Karpas-422 (cell line): ENCODE measurements at regions not wholly inside any gene's neighbourhood (a gene's known extent, or its start where the extent isn't known, plus 50 kb on each side); places are given as distances from the start of the nearest gene placed in this dataset.

Experiments used
- DNase-seq: peaks from one replicate; pipeline ENCODE4 v3.0.0-alpha.2; 2015
- H2AFZ ChIP-seq: fragments of 200-600 bp; sonication (generic); 2 replicates; pipeline ENCODE4 v1.6.1; 2014; ENCODE audit warnings: antibody characterized with exemption, low read length, mixed read lengths
- H3K27ac ChIP-seq: fragments of 200-600 bp; sonication (generic); 2 replicates; pipeline ENCODE4 v1.5.1; 2014; ENCODE audit warnings: mild to moderate bottlenecking, low read length, moderate library complexity
- H3K27me3 ChIP-seq: fragments of 200-600 bp; sonication (generic); 2 replicates; pipeline ENCODE4 v1.6.1; 2014; ENCODE audit warnings: low read length, mixed read lengths
- H3K36me3 ChIP-seq: fragments of 200-600 bp; sonication (generic); 2 replicates; pipeline ENCODE4 v1.6.1; 2014; ENCODE audit warnings: low read length, mixed read lengths; ENCODE audit not compliant: insufficient read depth
- H3K4me1 ChIP-seq: fragments of 200-600 bp; sonication (generic); 2 replicates; pipeline ENCODE4 v1.6.1; 2014; ENCODE audit warnings: mild to moderate bottlenecking, low read length, mixed read lengths
- H3K4me2 ChIP-seq: fragments of 200-600 bp; sonication (generic); 2 replicates; pipeline ENCODE4 v1.6.1; 2014; ENCODE audit warnings: low read length, low read depth, mild to moderate bottlenecking; ENCODE audit not compliant: poor library complexity, severe bottlenecking
- H3K4me3 ChIP-seq: fragments of 200-600 bp; sonication (generic); 2 replicates; pipeline ENCODE4 v1.5.1; 2014; ENCODE audit warnings: mild to moderate bottlenecking, antibody characterized with exemption, low read length, mixed read lengths
- H3K79me2 ChIP-seq: fragments of 200-600 bp; sonication (generic); 2 replicates; pipeline ENCODE4 v1.6.1; 2014; ENCODE audit warnings: mild to moderate bottlenecking, low read length, mixed read lengths
- H3K9ac ChIP-seq: fragments of 200-600 bp; sonication (generic); 2 replicates; pipeline ENCODE4 v1.6.0; 2014; ENCODE audit warnings: low read length
- H3K9me2 ChIP-seq: fragments of 200-600 bp; sonication (generic), shearing (Covaris generic); replicated peaks from 2 replicates; pipeline ENCODE4 v1.6.0; 2014; ENCODE audit warnings: mild to moderate bottlenecking, low read length, moderate library complexity; ENCODE audit not compliant: insufficient read depth
- H3K9me3 ChIP-seq: fragments of 300-700, 200-600 bp; sonication (generic); 2 replicates; pipeline ENCODE4 v1.6.1; 2014; ENCODE audit warnings: low read length, mixed read lengths
- H4K20me1 ChIP-seq: fragments of 200-600 bp; sonication (generic); 2 replicates; pipeline ENCODE4 v1.6.1; 2014; ENCODE audit warnings: mild to moderate bottlenecking, antibody characterized with exemption, low read length, low read depth; ENCODE audit not compliant: insufficient read depth

- H3K9me3 ChIP-seq: peaks cover 22% of the 10 kb centered on the region; the same call in 1 of the 2 replicates
- no peaks in the 10 kb centered on the region for H3K9me2 ChIP-seq
- no peak for DNase-seq
- H3K79me2 ChIP-seq: no peaks in the 10 kb centered on the region
- no peaks in the 10 kb centered on the region for H3K4me1 ChIP-seq
- no peaks in the 10 kb centered on the region for H3K27me3 ChIP-seq
- H3K9ac ChIP-seq: no peak overlapping the region
- no peak overlapping the region for H3K4me2 ChIP-seq
- no peaks in the 10 kb centered on the region for H4K20me1 ChIP-seq
- no peak overlapping the region for H3K27ac ChIP-seq
- H3K36me3 ChIP-seq: no peaks in the 10 kb centered on the region
- H2AFZ ChIP-seq: no peak overlapping the region
- no peak overlapping the region for H3K4me3 ChIP-seq
Measured at GRCh38 chr5:3654515-3654914, 58.9 kb downstream of the IRX1 start.

DNA sequence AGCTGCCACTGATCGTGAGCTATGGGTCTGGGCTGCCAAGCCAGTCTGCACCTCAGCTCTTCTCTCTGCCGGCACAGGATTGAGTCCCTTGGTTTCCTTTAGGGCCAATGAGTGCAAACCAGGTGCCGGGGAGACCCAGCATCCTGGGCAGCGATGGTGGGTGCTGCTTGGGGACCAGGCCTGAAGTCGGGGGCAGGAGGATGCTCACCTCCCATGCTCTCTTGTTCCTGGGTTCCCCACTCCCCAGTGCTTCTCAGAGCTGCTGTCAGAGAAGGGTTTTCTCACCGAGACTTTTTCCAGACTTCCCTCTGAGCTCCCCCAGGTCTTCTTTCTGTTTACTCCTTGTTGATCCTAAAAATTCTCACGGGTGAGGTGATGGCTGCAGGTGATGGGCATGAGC lies 61.2 kb downstream of the IRX1 start:
- peaks cover 22% of the 10 kb centered on the region for H3K9me3 ChIP-seq
- DNase-seq: no peak
- H4K20me1 ChIP-seq: no peaks in the 10 kb centered on the region
- H3K9ac ChIP-seq: no peak overlapping the region
- H3K9me2 ChIP-seq: no peaks in the 10 kb centered on the region
- no peak overlapping the region for H3K4me2 ChIP-seq
- no peaks in the 10 kb centered on the region for H3K27me3 ChIP-seq
- no peak overlapping the region for H2AFZ ChIP-seq
- H3K27ac ChIP-seq: no peak overlapping the region
- no peak overlapping the region for H3K4me3 ChIP-seq
- no peaks in the 10 kb centered on the region for H3K79me2 ChIP-seq
- H3K36me3 ChIP-seq: no peaks in the 10 kb centered on the region
- H3K4me1 ChIP-seq: no peaks in the 10 kb centered on the region

- Histone ChIP-seq H3K27me3 (no peaks in the 10 kb centered on the region), H3K4me3 (no peak overlapping the region), H3K36me3 (no peaks in the 10 kb centered on the region), H3K9me2 (no peaks in the 10 kb centered on the region), H3K79me2 (no peaks in the 10 kb centered on the region), H4K20me1 (no peaks in the 10 kb centered on the region), H3K4me2 (no peak overlapping the region), H3K4me1 (no peaks in the 10 kb centered on the region), H3K9me3 (peaks cover 22% of the 10 kb centered on the region), H3K9ac (no peak overlapping the region), H3K27ac (no peak overlapping the region), H2AFZ (no peak overlapping the region)
- DNase-seq: no peak
Measured at GRCh38 chr5:3657364-3658022, 61.9 kb downstream of the IRX1 start.

- Histone ChIP-seq H3K4me3 (no peak overlapping the region), H3K9me2 (no peaks in the 10 kb centered on the region), H2AFZ (no peak overlapping the region), H3K9me3 (peaks cover 18% of the 10 kb centered on the region), H3K9ac (no peak overlapping the region), H3K4me1 (no peaks in the 10 kb centered on the region), H3K36me3 (no peaks in the 10 kb centered on the region), H3K79me2 (no peaks in the 10 kb centered on the region), H4K20me1 (no peaks in the 10 kb centered on the region), H3K27ac (no peak overlapping the region), H3K27me3 (no peaks in the 10 kb centered on the region), H3K4me2 (no peak overlapping the region)
- no peak for DNase-seq
Measured at GRCh38 chr5:3658929-3659328, 63.3 kb downstream of the IRX1 start.

DNA sequence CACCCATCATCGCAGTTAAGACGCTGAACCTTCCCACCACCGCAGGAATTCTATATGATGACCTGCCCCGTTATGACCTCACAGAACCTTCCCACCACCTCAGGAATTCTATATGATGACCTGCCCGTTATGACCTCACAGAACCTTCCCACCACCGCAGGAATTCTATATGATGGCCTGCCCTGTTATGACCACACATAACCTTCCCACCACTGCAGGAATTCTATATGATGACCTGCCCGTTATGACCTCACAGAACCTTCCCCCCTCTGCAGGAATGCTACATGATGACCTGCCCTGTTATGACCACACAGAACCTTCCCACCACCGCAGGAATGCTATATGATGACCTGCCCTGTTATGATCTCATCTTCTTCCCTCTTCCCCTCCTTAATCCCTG lies 64.3 kb downstream of the IRX1 start:
- Histone ChIP-seq H3K9me2 (no peaks in the 10 kb centered on the region), H3K4me1 (no peaks in the 10 kb centered on the region), H2AFZ (no peak overlapping the region), H3K4me3 (no peak overlapping the region), H3K27ac (no peak overlapping the region), H3K9ac (no peak overlapping the region), H3K36me3 (no peaks in the 10 kb centered on the region), H3K4me2 (no peak overlapping the region), H4K20me1 (no peaks in the 10 kb centered on the region), H3K27me3 (no peaks in the 10 kb centered on the region), H3K79me2 (no peaks in the 10 kb centered on the region), H3K9me3 (peaks cover 18% of the 10 kb centered on the region)
- no peak for DNase-seq

DNA sequence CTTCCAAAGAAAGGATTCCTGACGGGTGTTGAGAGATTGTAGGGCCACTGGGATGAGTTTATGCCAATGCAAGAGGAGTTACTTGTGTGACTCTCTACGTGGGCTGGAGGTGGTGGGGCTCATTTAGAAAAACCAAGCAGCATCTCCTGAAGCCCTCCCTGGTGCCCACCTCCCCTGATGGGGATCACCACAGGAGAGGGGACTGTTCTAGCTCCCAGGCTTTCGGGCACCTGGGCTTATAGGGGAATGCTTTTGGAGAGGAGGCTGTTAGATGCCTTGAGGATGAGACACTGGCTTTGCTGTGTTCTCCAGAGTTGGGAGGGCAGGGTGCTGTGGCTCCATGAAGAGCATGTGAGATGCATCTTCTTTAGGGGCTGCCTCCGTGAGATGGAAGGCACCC lies 65.0 kb downstream of the IRX1 start:
- H3K4me2 ChIP-seq: no peak overlapping the region
- H3K9me2 ChIP-seq: no peaks in the 10 kb centered on the region
- no peak overlapping the region for H3K4me3 ChIP-seq
- no peaks in the 10 kb centered on the region for H3K27me3 ChIP-seq
- H3K36me3 ChIP-seq: no peaks in the 10 kb centered on the region
- H3K27ac ChIP-seq: no peak overlapping the region
- no peak overlapping the region for H2AFZ ChIP-seq
- no peaks in the 10 kb centered on the region for H3K79me2 ChIP-seq
- H3K4me1 ChIP-seq: no peaks in the 10 kb centered on the region
- DNase-seq: no peak
- H3K9ac ChIP-seq: no peak overlapping the region
- peaks cover 18% of the 10 kb centered on the region for H3K9me3 ChIP-seq
- no peaks in the 10 kb centered on the region for H4K20me1 ChIP-seq

- DNase-seq: no peak
- no peaks in the 10 kb centered on the region for H3K9me2 ChIP-seq
- H3K4me2 ChIP-seq: no peak overlapping the region
- H3K4me3 ChIP-seq: no peak overlapping the region
- no peak overlapping the region for H2AFZ ChIP-seq
- peaks cover 18% of the 10 kb centered on the region for H3K9me3 ChIP-seq
- H3K36me3 ChIP-seq: no peaks in the 10 kb centered on the region
- no peaks in the 10 kb centered on the region for H3K27me3 ChIP-seq
- H3K27ac ChIP-seq: no peak overlapping the region
- H4K20me1 ChIP-seq: no peaks in the 10 kb centered on the region
- H3K79me2 ChIP-seq: no peaks in the 10 kb centered on the region
- H3K9ac ChIP-seq: no peak overlapping the region
- H3K4me1 ChIP-seq: no peaks in the 10 kb centered on the region
Measured at GRCh38 chr5:3661755-3662296, 66.2 kb downstream of the IRX1 start.

- H3K36me3 ChIP-seq: no peaks in the 10 kb centered on the region
- no peak overlapping the region for H3K27ac ChIP-seq
- no peak overlapping the region for H3K4me3 ChIP-seq
- H2AFZ ChIP-seq: no peak overlapping the region
- H3K9ac ChIP-seq: no peak overlapping the region
- no peaks in the 10 kb centered on the region for H3K9me2 ChIP-seq
- H3K79me2 ChIP-seq: no peaks in the 10 kb centered on the region
- H3K9me3 ChIP-seq: peaks cover 18% of the 10 kb centered on the region
- no peaks in the 10 kb centered on the region for H3K27me3 ChIP-seq
- H4K20me1 ChIP-seq: no peaks in the 10 kb centered on the region
- H3K4me1 ChIP-seq: no peaks in the 10 kb centered on the region
- no peak overlapping the region for H3K4me2 ChIP-seq
- DNase-seq: no peak
Measured at GRCh38 chr5:3662344-3662743, 66.7 kb downstream of the IRX1 start.
